GM12892 (cell line): ENCODE measurements at regions not wholly inside any gene's neighbourhood (a gene's known extent, or its start where the extent isn't known, plus 50 kb on each side); places are given as distances from the start of the nearest gene placed in this dataset.

ENCODE experiments used
- POLR2A ChIP-seq: IDR thresholded peaks from 2 replicates; pipeline ENCODE4 v1.6.1; 2011; ENCODE audit warnings: low read depth, low read length, control low read depth
- POLR2AphosphoS5 ChIP-seq: IDR thresholded peaks from 2 replicates; pipeline ENCODE4 v1.6.1; 2011; ENCODE audit warnings: low read depth, low read length, control low read depth

GRCh38 chr22:47435204-47435487, 672.7 kb downstream of the TBC1D22A start:
- TF ChIP-seq POLR2AphosphoS5 (no peak), POLR2A (no peak)
